OCI-M2 (cell line): ENCODE measurements at regions not wholly inside any gene's neighbourhood (a gene's known extent, or its start where the extent isn't known, plus 50 kb on each side); places are given as distances from the start of the nearest gene placed in this dataset.
"Not testable (repeated sequence)": the region's sequence is repeated elsewhere in the genome, so short reads cannot be mapped to it uniquely, and the experiment has no call there.

Experiments used
- DNase-seq: peaks from one replicate; lab custom pipeline; 2025; ENCODE audit not compliant: unreplicated experiment; lab: John Stamatoyannopoulos, UW

DNA sequence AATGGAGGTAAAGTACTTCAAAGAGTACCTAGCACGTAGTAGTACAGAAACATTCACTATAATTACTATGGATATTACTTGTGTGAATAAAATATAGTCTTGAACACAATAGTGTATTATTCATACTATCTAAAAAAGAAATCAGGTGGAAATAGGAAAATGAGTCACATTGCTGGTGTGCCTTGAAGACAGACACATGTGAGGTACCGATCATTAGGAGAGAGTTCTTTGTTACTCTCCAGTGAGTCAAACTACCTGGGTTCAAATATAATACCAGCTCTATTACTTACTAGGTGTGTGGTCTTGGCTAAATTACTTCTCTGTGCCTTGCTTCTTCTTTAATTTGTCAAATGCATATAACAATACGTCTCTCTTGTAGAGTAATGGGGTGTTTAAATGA lies 50.8 kb upstream of the BEND6 start:
- DNase-seq = no peak

DNA sequence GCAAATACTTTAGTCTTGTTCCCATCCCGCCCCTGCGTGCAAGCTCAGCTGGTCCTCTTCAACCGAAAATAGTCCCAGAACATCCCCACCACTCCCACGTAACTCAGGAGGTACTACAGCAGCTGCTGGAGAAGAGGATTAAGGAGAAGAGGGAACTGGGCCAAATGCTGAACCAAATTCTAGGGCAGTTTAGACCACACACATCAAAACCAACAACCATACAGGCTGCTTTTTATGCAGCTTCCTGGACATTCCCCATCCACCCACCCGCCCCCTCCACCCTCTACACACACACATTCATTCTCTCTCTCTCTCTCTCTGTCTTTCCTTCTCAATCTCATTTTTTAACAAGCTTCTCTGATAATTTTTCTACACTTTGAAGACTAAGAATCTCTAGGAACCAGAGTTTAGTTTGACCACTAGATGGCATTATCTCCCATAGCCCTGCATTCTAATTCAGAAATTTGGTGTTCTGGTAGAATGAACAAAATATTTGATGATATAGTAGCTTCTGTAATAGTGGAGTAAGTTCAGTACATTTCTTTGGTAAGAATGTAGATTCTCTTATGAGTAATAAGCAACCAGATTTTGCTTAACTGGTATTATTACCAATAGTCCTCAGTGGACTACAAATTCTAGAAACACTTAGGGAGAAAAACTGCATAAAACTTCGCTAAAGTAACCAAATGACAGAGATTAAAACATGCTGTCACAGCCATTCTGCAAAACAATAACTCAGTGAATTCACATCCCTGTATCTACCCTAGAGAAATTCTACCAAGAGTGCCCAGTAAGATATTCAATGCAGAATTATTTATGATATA lies 52.1 kb upstream of the BEND6 start:
- peak; percentile 59 for DNase-seq

DNA sequence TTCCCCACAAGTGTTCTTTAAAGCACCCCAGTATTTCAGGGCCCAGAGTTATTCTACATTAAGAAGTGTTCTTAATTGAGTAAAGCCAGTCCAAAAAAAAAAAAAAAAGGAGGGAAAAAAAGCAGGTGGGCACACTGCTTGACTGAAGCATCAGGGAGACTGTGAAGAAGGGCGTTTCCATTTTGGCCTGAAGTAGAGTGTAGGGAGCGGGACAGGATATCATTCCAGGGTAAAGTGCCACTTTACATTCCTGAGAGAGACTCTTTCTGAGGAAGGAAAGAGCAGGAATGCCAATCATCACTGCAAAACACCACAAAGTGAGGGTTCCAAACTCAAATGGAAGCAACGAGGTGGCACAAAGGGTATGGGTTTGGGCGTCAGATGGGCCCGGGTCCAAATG lies 54.1 kb upstream of the BEND6 start:
- DNase-seq = no peak

DNA sequence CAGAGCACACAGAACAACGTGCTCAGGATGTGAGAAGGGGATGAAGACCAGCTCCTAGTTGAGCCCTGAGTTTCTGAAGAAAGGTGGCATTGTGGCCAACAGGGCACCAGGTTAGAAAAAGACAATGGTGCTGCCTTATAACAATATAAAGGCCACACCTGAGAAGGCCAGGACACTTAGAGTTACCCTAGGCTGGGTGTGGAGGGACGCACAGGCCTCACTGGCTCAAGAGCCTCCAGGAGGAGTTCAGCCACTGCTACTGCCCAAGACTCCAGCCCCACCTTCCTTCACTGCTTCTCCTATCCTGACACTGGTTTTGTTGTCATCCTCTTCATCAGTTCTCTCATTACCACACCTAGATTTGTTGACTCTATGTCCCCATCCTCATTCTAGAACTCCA lies 55.2 kb upstream of the BEND6 start:
- DNase-seq = no peak

DNA sequence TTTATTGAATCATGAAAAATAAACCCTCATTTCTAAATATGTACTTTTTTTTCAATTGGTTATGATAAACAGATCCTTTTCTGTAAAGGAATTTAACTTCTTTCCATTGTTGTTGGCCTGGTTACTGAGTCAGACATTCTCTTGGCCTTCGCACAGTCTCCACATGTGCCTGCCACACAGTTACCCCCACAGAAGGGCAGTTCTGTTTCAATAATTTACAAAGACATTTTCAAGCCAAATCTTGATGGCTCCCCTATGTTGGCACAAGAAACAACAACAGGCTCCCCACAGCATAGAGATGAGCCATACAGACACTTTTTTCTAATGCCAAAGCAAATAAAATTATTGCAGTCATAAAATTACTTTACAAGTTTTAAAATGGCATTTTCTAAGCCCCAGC lies 55.6 kb upstream of the BEND6 start:
- no peak for DNase-seq

DNA sequence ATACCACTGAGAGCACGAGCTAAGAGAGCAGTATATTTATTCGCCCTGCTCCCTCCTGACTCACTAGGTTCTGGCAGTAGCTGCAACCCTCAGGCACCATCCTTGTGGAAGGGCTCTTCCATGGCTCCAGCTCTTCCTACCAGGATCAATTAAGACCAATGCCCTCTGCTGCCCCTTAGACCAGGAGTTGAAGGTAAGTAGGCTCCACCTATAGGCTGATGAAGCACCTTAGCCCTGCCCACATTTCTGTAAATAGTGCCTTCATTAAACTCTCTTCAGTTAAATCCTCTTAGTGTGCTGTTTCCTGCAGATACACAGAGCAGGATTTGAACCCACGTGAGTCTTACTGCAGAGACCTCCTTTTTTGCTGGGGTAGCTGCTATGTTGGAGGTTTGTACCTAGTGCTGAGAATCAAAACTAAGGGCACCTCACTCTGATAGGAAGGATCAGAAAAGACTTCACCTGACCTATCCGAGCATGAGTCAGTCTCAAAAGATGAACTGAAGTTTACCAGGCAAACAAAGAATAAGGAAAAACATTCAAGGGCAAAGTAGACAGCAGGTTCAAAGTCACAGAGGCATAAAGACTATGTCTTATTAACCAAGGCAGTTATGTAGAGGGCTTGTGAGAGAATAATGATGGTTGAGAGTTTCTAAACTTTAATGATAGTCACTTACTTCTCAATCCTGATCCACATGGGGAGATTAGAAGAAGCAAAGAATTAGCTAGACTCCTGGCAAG lies 56.9 kb upstream of the BEND6 start:
- no peak for DNase-seq

DNA sequence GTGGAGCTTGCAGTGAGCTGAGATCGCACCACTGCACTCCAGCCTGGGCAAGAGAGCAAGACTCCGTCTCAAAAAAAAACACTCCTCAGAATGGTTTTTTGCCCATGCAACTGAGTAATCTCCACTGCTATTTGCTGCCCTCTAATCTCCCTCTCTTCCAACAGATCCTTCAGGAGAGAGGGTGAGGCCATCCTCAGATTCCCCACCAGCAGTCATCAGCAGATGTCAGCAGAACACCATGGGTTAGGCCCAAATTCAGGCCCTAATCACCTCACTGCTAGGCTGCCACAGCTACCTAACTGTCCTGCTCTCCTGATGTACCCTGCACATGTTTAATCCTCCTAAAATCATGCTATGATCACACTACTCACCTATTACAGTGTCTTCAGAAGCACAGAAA lies 63.2 kb upstream of the BEND6 start:
- no peak for DNase-seq

DNA sequence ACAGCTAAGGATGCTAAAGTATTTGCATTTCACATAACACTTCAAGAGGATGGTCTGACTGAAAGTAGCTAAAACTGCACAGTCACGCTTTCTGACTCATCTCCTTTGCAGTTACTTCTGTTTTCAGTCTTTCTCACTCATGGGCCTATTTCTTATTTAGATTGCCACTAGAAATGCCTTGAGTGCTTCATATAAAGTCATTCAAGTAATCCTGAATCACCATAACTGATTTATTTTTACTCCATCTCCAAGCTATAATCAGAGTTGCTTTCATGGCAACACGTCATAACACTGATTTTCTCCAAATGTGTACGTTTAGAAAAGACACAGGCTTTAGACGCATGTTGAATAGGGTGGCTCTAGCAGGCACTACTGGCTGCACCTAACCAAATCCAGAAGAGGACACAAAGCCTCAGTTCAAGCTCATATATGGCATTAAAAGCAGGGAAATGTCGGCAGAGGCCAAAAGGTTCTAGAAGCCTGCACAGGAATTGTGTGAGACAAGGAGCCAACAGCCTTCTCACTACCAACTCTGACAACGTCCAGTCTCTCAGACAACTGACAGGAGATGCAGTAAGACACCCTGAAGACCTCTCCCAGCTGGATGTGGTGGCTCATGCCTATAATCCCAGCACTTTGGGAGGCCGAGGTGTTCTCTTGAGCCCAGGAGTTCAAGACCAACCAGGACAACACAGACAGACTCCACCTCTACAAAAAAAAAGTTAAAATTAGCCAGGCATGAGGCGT lies 64.1 kb upstream of the BEND6 start:
- no peak for DNase-seq

DNA sequence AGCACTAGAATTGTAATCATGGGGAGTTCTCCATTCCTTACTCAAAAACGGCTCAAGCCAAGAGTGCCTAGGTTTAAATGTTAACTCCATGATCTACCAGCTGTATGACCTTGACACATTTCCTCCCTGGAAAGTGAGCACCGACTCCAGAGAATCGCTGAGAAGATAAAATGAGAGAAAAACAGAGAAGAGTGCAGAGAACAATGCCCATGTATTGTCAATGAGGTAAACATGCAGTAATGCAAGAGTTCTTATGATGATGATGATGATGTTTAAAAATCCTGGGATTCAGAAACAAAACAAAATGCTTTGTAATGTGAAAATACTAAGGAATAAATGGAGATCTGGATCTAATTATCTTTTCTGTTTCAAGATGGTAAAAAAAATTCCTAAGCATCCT lies 64.8 kb upstream of the BEND6 start:
- DNase-seq = no peak

DNA sequence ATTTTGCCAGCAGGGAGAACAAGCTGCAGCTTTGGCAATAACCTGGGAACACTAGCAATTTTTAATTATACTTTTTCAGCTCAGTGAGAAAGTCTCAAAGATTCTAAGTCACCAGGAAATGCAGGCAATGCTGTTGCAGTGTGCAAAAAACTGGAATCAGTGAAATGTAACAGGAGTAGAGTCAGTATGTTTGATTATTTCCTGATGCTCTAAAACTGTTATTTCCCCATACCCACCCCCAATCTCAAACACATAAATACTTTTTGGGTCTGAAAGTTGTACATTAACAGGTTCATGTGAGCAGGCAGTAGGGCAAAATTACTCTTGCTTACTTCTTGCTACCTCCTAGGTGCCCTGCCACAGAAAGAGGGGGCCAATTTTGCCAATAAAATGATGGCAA lies 65.4 kb upstream of the BEND6 start:
- no peak for DNase-seq

DNA sequence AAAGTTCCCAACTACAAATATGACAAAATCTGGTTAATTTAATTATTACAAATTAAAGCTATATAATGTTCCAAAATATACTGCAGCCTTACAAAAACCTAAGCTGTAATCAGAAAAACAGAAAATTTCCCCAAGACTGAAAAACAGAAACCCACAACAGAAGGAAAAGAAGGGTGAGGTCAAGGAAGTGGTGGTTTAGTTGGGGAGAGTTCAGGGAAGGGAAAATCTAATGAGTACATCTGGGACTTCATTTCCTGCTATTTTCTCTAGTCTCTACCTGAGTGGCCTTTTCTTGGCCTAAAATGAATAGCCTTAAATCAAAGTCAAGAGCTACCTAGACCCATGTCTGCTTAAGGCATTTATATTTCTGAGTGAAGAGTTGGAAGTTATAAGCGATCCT lies 66.2 kb upstream of the BEND6 start:
- DNase-seq = no peak

DNA sequence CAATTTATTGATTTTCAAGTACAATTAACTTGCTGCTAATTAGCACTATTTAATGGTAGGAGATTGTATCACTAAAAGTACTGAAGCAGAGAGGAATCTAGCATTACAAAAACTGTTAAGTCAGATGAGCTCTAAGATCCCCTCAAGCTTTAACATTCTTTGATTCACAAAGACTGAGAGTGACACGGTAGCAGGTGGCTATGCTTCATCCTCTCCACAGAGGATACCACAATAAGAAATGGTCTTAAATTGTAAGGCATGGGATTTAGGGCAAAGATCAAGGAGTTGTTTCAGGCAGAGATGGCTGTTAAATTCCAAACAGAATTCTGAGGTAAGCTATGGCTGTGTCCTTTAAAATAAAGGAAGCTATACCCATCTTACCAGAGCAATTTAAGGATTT lies 67.8 kb upstream of the BEND6 start:
- no peak for DNase-seq

DNA sequence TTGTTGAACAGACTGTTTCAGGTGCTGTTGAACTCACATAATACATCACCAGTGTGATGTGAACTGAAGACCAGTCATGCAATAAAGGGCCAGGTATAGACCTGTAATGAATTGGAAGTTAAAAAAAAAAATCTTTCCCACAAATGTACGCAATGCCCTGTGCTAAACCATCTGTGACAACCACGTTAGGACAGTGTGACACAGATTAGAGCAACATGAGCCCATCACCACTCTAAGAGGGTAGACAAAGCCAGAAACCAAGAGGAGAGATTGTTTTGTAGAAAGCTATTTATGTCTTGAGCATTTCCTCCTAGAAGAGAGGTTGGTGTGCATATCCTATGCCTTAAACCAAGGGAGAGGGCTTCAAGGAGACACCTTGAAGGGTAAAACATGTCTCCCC lies 77.0 kb upstream of the BEND6 start:
- DNase-seq = no peak

DNA sequence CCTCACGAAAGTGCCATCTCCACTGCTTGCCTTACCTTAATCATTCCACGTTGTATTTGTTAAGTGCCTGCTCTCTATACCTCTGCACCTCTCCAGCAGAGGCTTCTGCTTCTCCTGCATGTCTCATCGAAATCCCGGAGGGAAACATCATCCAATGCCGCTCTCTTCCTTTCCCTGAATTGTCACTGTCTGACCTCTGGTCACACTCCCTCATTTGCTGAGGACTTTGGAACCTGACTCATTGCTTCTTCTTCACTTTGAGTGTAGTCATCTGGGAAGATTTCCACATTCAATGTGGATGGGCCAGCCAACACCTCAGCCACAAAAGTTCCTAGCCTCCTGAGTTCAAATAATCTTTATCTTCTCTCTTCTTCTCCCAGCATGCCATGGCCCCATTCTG lies 78.9 kb upstream of the BEND6 start:
- DNase-seq = no peak

DNA sequence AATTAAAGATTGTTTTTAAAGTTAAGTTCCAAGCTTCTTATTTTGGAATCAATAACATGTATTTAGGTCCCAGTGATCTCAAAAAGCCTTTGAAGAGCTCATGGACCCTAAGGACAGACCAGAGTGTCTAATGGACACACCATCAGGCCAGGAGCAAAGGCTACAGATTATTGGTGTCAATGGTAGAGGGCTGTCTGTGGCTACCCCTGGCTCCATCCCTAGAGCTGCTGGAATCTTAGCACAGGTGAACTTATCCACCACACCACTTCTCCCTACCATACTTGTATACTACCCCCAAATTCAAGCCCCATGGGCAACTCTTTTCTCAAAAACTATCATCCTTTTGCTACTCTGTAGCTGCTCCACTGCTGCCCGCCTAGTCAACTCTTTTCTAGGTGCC lies 79.4 kb upstream of the BEND6 start:
- DNase-seq = no peak

DNA sequence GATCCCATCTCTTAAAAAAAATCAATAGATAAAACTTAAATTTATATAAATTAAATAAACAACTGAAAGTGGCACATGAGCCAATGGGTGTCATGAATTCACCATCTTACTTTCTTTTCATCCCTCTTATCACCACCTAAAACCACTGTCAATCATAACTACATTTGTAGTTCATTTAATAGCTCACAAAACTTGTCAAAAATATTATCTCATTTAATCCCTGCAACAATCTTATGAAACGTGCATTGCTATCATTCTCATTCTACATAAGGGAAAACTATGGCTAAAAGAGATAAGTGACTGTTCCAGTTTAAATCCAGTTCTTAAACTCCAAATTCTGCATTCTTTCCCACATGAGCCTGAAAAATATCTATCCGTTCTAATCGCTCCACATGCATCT lies 80.6 kb upstream of the BEND6 start:
- no peak for DNase-seq

DNA sequence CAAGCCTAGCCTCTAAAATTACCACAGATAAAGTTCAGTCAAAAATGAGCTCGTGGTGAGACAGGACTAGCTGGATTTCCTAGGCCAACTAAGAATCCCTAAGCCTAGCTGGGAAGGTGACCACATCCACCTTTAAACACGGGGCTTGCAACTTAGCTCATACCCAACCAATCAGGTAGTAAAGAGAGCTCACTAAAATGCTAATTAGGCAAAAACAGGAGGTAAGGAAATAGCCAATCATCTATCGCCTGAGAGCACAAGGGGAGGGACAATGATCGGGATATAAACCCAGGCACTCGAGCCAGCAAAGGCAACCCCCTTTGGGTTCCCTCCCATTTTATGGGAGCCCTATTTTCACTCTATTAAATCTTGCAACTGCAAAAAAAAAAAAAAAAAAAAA lies 84.9 kb upstream of the BEND6 start:
- DNase-seq = not testable (repeated sequence)

DNA sequence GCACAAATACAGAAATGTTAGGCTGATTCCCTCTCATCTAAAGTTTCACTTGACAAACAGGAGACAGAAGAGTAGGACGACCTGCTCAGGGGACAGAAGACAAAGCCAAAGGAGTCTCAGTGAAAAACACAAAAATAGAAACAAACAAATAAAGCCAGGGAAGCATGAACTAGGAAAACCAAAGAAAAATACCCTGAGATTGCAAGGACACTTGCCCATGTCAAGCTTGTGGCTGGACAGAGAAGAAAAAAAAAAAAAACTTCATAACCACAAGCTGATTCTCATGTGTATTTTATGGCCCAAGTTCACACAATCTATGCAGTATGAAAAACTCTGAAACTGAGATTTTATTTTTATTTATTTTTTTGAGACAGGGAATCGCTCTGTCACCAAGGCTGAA lies 85.6 kb upstream of the BEND6 start:
- DNase-seq = no peak

DNA sequence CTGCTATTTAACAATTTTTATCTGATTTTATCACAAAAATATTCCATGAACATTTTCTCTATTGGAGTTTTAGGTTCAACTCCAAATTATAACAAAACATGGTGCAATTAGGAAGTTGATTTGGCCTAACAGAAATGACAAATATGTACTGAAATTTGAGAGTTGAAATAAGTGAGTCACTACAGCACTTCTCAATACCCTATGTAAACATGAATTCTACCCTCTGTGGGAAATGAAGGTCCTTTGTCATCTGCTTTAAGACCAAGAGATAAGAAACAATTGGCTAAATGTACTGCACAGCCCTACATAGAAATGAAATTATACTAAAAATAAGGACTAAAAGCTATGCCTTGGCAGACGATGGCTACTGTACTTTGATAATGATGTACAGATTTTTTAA lies 86.2 kb upstream of the BEND6 start:
- no peak for DNase-seq

DNA sequence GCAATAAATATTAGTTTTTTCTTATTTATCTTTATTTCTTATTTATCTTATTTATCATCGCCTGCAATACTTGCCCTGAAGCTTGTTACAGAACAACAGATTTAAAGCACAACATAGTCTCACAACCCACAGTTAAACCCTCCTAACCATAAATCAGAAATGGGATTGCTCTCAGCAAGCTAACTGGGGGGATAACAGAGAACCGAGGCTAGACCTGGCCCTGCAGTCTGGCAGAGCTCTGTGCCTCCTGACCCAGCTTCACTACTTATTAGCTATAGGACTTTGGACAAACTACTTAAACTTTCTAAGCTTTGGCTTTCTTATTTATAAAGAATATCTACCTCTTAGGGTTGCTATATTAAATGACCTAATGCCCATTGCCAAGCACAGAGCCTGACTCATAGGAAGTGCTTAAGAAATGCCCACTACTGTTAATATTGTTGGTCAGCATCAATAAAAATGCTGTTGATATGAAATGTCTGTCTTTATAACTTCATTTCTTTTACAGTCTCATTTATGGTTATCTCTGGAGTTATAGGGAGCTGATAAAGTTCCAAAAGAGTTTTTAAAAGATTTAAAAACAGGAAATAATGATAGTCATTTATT lies 87.9 kb upstream of the BEND6 start:
- no peak for DNase-seq

DNA sequence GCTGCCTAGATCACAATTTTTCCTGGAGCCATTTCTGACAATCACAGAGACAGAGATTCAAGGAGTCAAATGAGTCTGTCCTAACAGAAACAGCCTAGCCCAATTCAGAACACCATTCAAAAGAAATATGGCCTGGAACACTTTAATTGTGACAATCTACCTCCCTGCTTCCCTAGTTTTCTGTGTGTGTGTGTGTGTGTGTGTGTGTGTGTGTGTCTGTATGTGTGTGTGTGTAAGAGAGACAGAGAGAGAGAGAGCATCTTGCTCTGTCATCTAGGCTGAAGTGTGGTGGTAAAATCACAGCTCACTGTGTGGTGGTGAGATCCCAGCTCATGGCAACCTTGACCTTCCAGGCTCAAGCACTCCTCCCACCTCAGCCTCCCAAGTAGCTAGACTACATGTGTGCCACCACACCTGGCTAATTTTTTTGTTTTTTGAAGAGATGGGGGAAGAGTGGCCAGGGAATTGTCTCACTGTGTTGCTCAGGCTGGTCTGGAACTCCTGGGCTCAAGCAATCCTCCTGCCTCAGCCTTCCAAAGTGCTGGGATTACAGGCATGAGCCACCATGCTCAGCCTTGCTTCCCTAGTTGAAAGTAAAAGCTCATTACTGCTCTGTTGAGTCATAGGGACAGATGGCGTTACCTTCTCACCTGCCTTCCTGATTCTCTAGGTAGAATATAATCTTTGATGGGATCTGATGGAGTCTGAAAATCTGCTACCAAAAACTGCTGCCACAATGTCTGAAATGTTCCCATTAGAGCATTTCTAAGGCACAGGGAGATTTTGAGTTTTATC lies 89.6 kb upstream of the BEND6 start:
- DNase-seq = no peak
